PC-3 (cell line): ENCODE measurements at regions not wholly inside any gene's neighbourhood (a gene's known extent, or its start where the extent isn't known, plus 50 kb on each side); places are given as distances from the start of the nearest gene placed in this dataset.

Experiments
- ATAC-seq: fragments of 200-7000 bp; cut with Tn5 transposase; 2 replicates; pipeline ENCODE4 v1.9.1; 2020; ENCODE audit warnings: mild to moderate bottlenecking, moderate library complexity
- BruUV-seq: library from RNA; stranded (reverse); fragments of 400-500 nt; replicated peaks from 2 replicates; lab custom pipeline; 2021; lab: Mats Ljungman, UMichigan
- CTCF ChIA-PET: fragments of 300-600 bp; sonication (Branson Sonifier 250); formaldehyde crosslinking; loops from one replicate; lab custom pipeline; 2022; ENCODE audit warnings: antibody characterized with exemption; lab: Charles Lee
- POLR2A ChIA-PET: fragments of 300-600 bp; sonication (Branson Sonifier 250); formaldehyde crosslinking; loops from one replicate; lab custom pipeline; 2022; ENCODE audit warnings: antibody characterized with exemption; ENCODE audit not compliant: unreplicated experiment; lab: Charles Lee
- DNase-seq: peaks from one replicate; pipeline ENCODE4 v3.0.0-alpha.2; 2015
- H2AFZ ChIP-seq: fragments of 300-600 bp; sonication (generic); 2 replicates; pipeline ENCODE4 v1.6.0; 2016; ENCODE audit warnings: antibody characterized with exemption, low read length
- H3F3A ChIP-seq: fragments of 300-600 bp; sonication (generic); one replicate; pipeline ENCODE4 v1.6.0; 2017; ENCODE audit warnings: antibody characterized with exemption, low read length, control low read depth, mild to moderate bottlenecking; ENCODE audit not compliant: unreplicated experiment
- H3K27ac ChIP-seq: fragments of 300-600 bp; sonication (generic); 2 replicates; pipeline ENCODE4 v1.5.1; 2016; ENCODE audit warnings: mild to moderate bottlenecking, low read length
- H3K27me3 ChIP-seq: fragments of 300-600 bp; sonication (generic); 2 replicates; pipeline ENCODE4 v1.6.1; 2016; ENCODE audit warnings: low read length, mixed read lengths
- H3K36me3 ChIP-seq: fragments of 300-600 bp; sonication (generic); 2 replicates; pipeline ENCODE4 v1.6.1; 2016; ENCODE audit warnings: low read depth, mixed run types, low read length, mixed read lengths
- H3K4me1 ChIP-seq: fragments of 300-600 bp; sonication (generic); 2 replicates; pipeline ENCODE4 v1.5.1; 2016; ENCODE audit warnings: low read length; ENCODE audit not compliant: insufficient read depth
- H3K4me2 ChIP-seq: fragments of 300-600 bp; sonication (generic); 2 replicates; pipeline ENCODE4 v1.6.0; 2016; ENCODE audit warnings: low read length
- H3K4me3 ChIP-seq: fragments of 300-600 bp; sonication (generic); 2 replicates; pipeline ENCODE4 v1.5.1; 2016; ENCODE audit warnings: mild to moderate bottlenecking, low read length, mixed read lengths
- H3K79me2 ChIP-seq: fragments of 300-600 bp; sonication (generic); 2 replicates; pipeline ENCODE4 v1.6.1; 2017; ENCODE audit warnings: low read length, mixed read lengths
- H3K9ac ChIP-seq: fragments of 300-600 bp; sonication (generic); 2 replicates; pipeline ENCODE4 v1.6.0; 2016; ENCODE audit warnings: mild to moderate bottlenecking, low read length
- H3K9me2 ChIP-seq: fragments of 300-600 bp; sonication (generic); replicated peaks from 2 replicates; pipeline ENCODE4 v1.6.1; 2016; ENCODE audit warnings: mixed run types, low read length, mixed read lengths
- H3K9me3 ChIP-seq: fragments of 300-600 bp; sonication (generic); 2 replicates; pipeline ENCODE4 v1.6.1; 2016; ENCODE audit warnings: low read length, mixed read lengths
- H4K20me1 ChIP-seq: fragments of 300-600 bp; sonication (generic); 2 replicates; pipeline ENCODE4 v1.6.1; 2016; ENCODE audit warnings: low read length, mixed read lengths
- CTCF ChIP-seq: fragments of 300-600 bp; sonication (generic); conservative IDR thresholded peaks from 2 replicates; pipeline ENCODE4 v1.5.1; 2017; ENCODE audit warnings: antibody characterized with exemption, low read depth, mild to moderate bottlenecking, low read length
- EZH2 ChIP-seq: fragments of 300-600 bp; sonication (generic); IDR thresholded peaks from one replicate; pipeline ENCODE4 v1.6.1; 2017; ENCODE audit warnings: antibody characterized with exemption, mild to moderate bottlenecking, low read length; ENCODE audit not compliant: unreplicated experiment
- EZH2phosphoT487 ChIP-seq: fragments of 300-600 bp; sonication (generic); IDR thresholded peaks from 2 replicates; pipeline ENCODE4 v1.6.1; 2018; ENCODE audit warnings: mild to moderate bottlenecking, antibody characterized with exemption, low read length, borderline replicate concordance
- intact Hi-C: fragments of 100-400 bp; cut with micrococcal nuclease; formaldehyde crosslinking; loops from 2 replicates; pipeline ENCODE4 v1.9.0; 2023

- ATAC-seq, result no peak
- H3K4me2 ChIP-seq, result no peak overlapping the region
Measured at GRCh38 chr2:17373741-17374140, 144.5 kb downstream of the RAD51AP2 start.

GRCh38 chr2:17373041-17373440 lies 145.2 kb downstream of the RAD51AP2 start:
- H3K79me2 ChIP-seq, result no peaks in the 10 kb centered on the region

More at GRCh38 chr2:17373741-17374140, 144.5 kb downstream of the RAD51AP2 start:
- Histone ChIP-seq H3K27me3 (peaks cover 5% of the 10 kb centered on the region; the same call in 1 of the 2 replicates), H3K9me3 (peaks cover under 1% of the 10 kb centered on the region; the same call in 1 of the 2 replicates), H3K4me3 (no peak overlapping the region), H2AFZ (no peak overlapping the region), H3K9me2 (no peaks in the 10 kb centered on the region), H3K36me3 (no peaks in the 10 kb centered on the region), H3F3A (no peaks in the 10 kb centered on the region), H3K9ac (no peak overlapping the region), H3K27ac (no peak overlapping the region), H4K20me1 (no peaks in the 10 kb centered on the region), H3K4me1 (no peaks in the 10 kb centered on the region), H3K79me2 (no peaks in the 10 kb centered on the region)
- no peak for DNase-seq
- ChIA-PET CTCF (no interaction called here), POLR2A (no interaction called here)
- intact Hi-C loops, result no loop called here
- BruUV-seq, result no TSS peak
- no peak for TF ChIP-seq CTCF
- TF ChIP-seq EZH2phosphoT487, result no peak
- no peak for TF ChIP-seq EZH2

More at GRCh38 chr2:17373041-17373440, 145.2 kb downstream of the RAD51AP2 start:
- CTCF ChIA-PET, result no interaction called here
- no peaks in the 10 kb centered on the region for H4K20me1 ChIP-seq
- no peaks in the 10 kb centered on the region for H3F3A ChIP-seq
- H3K27ac ChIP-seq, result no peak overlapping the region
- H3K36me3 ChIP-seq, result no peaks in the 10 kb centered on the region
- TF ChIP-seq CTCF (no peak), EZH2phosphoT487 (no peak), EZH2 (no peak)
- no peak overlapping the region for H3K9ac ChIP-seq
- H3K9me3 ChIP-seq, result peaks cover 6% of the 10 kb centered on the region; the same call in 1 of the 2 replicates
- intact Hi-C loops, result no loop called here
- H3K4me3 ChIP-seq, result no peak overlapping the region
- H2AFZ ChIP-seq, result no peak overlapping the region
- POLR2A ChIA-PET, result no interaction called here
- no peaks in the 10 kb centered on the region for H3K9me2 ChIP-seq
- DNase-seq (no peak), ATAC-seq (no peak)
- H3K4me2 ChIP-seq, result no peak overlapping the region
- no peaks in the 10 kb centered on the region for H3K4me1 ChIP-seq
- peaks cover 5% of the 10 kb centered on the region; the same call in 1 of the 2 replicates for H3K27me3 ChIP-seq
- no TSS peak for BruUV-seq
